ENCODE measurements at regions not wholly inside any gene's neighbourhood (a gene's known extent, or its start where the extent isn't known, plus 50 kb on each side); places are given as distances from the start of the nearest gene placed in this dataset.

DNA sequence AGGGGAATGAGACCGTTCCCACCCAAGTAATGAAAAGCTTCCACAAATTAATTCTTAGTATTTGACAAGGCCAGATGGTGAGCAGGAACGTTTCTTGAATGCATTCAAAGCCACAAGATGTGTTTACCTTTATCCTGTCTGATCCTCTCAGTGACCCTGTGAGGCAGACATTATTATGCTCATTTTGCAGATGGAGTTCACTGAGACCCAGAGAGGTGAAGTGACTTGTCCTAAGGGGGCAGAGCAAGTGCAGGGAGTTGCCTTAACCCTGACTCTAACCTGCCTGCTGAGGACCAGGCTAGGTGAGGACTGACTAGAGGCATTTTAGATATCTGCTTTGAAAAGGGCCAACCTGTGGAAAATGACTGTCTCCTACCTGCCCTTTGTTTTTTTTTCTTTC lies 156.7 kb downstream of the HAPSTR1 start:
- TF ChIP-seq, protein P1, sequence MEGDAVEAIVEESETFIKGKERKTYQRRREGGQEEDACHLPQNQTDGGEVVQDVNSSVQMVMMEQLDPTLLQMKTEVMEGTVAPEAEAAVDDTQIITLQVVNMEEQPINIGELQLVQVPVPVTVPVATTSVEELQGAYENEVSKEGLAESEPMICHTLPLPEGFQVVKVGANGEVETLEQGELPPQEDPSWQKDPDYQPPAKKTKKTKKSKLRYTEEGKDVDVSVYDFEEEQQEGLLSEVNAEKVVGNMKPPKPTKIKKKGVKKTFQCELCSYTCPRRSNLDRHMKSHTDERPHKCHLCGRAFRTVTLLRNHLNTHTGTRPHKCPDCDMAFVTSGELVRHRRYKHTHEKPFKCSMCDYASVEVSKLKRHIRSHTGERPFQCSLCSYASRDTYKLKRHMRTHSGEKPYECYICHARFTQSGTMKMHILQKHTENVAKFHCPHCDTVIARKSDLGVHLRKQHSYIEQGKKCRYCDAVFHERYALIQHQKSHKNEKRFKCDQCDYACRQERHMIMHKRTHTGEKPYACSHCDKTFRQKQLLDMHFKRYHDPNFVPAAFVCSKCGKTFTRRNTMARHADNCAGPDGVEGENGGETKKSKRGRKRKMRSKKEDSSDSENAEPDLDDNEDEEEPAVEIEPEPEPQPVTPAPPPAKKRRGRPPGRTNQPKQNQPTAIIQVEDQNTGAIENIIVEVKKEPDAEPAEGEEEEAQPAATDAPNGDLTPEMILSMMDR (IDR thresholded peaks at IDR 0.05 in 4 of 5, conservative IDR thresholded peaks at IDR 0.05 in 1 of 5), result no peak
- TF ChIP-seq POLR2A (IDR thresholded peaks at IDR 0.05), result no peak
